D721Med (cell line): ENCODE measurements at regions not wholly inside any gene's neighbourhood (a gene's known extent, or its start where the extent isn't known, plus 50 kb on each side); places are given as distances from the start of the nearest gene placed in this dataset.

Source experiments
- DNase-seq: peaks from one replicate; pipeline ENCODE4 v3.0.0; 2011; ENCODE audit warnings: low spot score; ENCODE audit not compliant: insufficient read length
- FAIRE-seq: peaks from 2 replicates; lab custom pipeline; 2011; peaks lifted over from hg19 to GRCh38; lab: Jason Lieb, UNC
- CTCF ChIP-seq: IDR thresholded peaks from 2 replicates; pipeline ENCODE4 v1.5.1; 2012; ENCODE audit warnings: mild to moderate bottlenecking, control low read depth; ENCODE audit not compliant: insufficient read depth; ENCODE audit errors: missing control alignments

- no peak for TF ChIP-seq CTCF
- FAIRE-seq (no peak), DNase-seq (no peak)
Measured at GRCh38 chr3:135755330-135756105, 210.0 kb upstream of the PPP2R3A start.

GRCh38 chr3:135756106-135756668 lies 209.3 kb upstream of the PPP2R3A start:
- TF ChIP-seq CTCF, result no peak
- DNase-seq (no peak), FAIRE-seq (no peak)

GRCh38 chr3:135757421-135757820 lies 208.1 kb upstream of the PPP2R3A start:
- no peak for DNase-seq
- no peak for FAIRE-seq

GRCh38 chr3:135758961-135759360 lies 206.6 kb upstream of the PPP2R3A start:
- no peak for TF ChIP-seq CTCF
- DNase-seq, result no peak
- FAIRE-seq, result no peak

More at GRCh38 chr3:135757421-135757820, 208.1 kb upstream of the PPP2R3A start:
- no peak for TF ChIP-seq CTCF

GRCh38 chr3:135759651-135760050 lies 205.9 kb upstream of the PPP2R3A start:
- no peak for TF ChIP-seq CTCF
- no peak for FAIRE-seq
- no peak for DNase-seq

- FAIRE-seq (no peak), DNase-seq (no peak)
- TF ChIP-seq CTCF, result no peak
Measured at GRCh38 chr3:135760581-135760980, 204.9 kb upstream of the PPP2R3A start.
